SU-DHL-6 (cell line): ENCODE measurements at regions not wholly inside any gene's neighbourhood (a gene's known extent, or its start where the extent isn't known, plus 50 kb on each side); places are given as distances from the start of the nearest gene placed in this dataset.

ENCODE experiments used
- H2AFZ ChIP-seq: fragments of 200-600 bp; sonication (generic); 2 replicates; pipeline ENCODE4 v1.6.1; 2014; ENCODE audit warnings: low read depth, mild to moderate bottlenecking, moderate library complexity, mixed read lengths, antibody characterized with exemption, low read length; ENCODE audit not compliant: severe bottlenecking
- H3F3A ChIP-seq: fragments of 200-600 bp; shearing (Covaris generic); 2 replicates; pipeline ENCODE4 v1.6.0; 2016; ENCODE audit warnings: antibody characterized with exemption, mild to moderate bottlenecking; ENCODE audit not compliant: insufficient read depth
- H3K27ac ChIP-seq: fragments of 200-600 bp; sonication (generic); 2 replicates; pipeline ENCODE4 v1.5.1; 2016; ENCODE audit warnings: low read depth, mild to moderate bottlenecking, low read length, moderate library complexity, mixed read lengths
- H3K27me3 ChIP-seq: fragments of 200-600 bp; sonication (generic), shearing (Covaris generic); 2 replicates; pipeline ENCODE4 v1.6.0; 2014; ENCODE audit warnings: mild to moderate bottlenecking, low read length
- H3K36me3 ChIP-seq: fragments of 200-600 bp; sonication (generic); 2 replicates; pipeline ENCODE4 v1.6.1; 2014; ENCODE audit warnings: mild to moderate bottlenecking, low read length, mixed read lengths
- H3K4me2 ChIP-seq: fragments of 300-600, 200-600 bp; shearing (Covaris generic), sonication (generic); 2 replicates; pipeline ENCODE4 v1.6.0; 2014; ENCODE audit warnings: low read length, low read depth, mild to moderate bottlenecking; ENCODE audit not compliant: poor library complexity, severe bottlenecking
- H3K4me3 ChIP-seq: fragments of 200-600 bp; sonication (generic); 2 replicates; pipeline ENCODE4 v1.5.1; 2014; ENCODE audit warnings: antibody characterized with exemption, low read length, mild to moderate bottlenecking, mixed read lengths; ENCODE audit not compliant: insufficient read depth, poor library complexity, severe bottlenecking
- H3K79me2 ChIP-seq: fragments of 200-600 bp; sonication (generic); 2 replicates; pipeline ENCODE4 v1.6.1; 2014; ENCODE audit warnings: mild to moderate bottlenecking, low read length, moderate library complexity; ENCODE audit not compliant: insufficient read depth
- H3K9ac ChIP-seq: fragments of 200-600 bp; sonication (generic); 2 replicates; pipeline ENCODE4 v1.7.0; 2014; ENCODE audit warnings: mild to moderate bottlenecking, low read length
- H3K9me2 ChIP-seq: fragments of 200-600 bp; sonication (generic); replicated peaks from 2 replicates; pipeline ENCODE4 v1.6.1; 2014; ENCODE audit warnings: low read length; ENCODE audit not compliant: insufficient read depth
- H3K9me3 ChIP-seq: fragments of 200-600 bp; sonication (generic); 2 replicates; pipeline ENCODE4 v1.6.1; 2014; ENCODE audit warnings: low read length, mixed read lengths; ENCODE audit not compliant: insufficient read depth
- H4K20me1 ChIP-seq: fragments of 200-600 bp; sonication (generic); 2 replicates; pipeline ENCODE4 v1.6.1; 2014; ENCODE audit warnings: low read depth, mild to moderate bottlenecking, antibody characterized with exemption, low read length, moderate library complexity, mixed read lengths
- CTCF ChIP-seq: fragments of 200-600 bp; sonication (generic); IDR thresholded peaks from one replicate; pipeline ENCODE4 v1.5.1; 2017; ENCODE audit warnings: antibody characterized with exemption, mild to moderate bottlenecking, low read length, moderate library complexity; ENCODE audit not compliant: insufficient read depth, poor library complexity, severe bottlenecking
- EZH2phosphoT487 ChIP-seq: fragments of 200-600 bp; sonication (generic), shearing (Covaris generic); conservative IDR thresholded peaks from 2 replicates; pipeline ENCODE4 v1.6.1; 2018; ENCODE audit warnings: mild to moderate bottlenecking, antibody characterized with exemption, low read length, moderate library complexity, mixed read lengths

GRCh38 chr10:23779301-23779700 is 340.4 kb downstream of the OTUD1 start:
- no peak overlapping the region for H3K27ac ChIP-seq
- no peaks in the 10 kb centered on the region for H3K79me2 ChIP-seq
- no peak overlapping the region for H3K4me3 ChIP-seq
- TF ChIP-seq CTCF (no peak), EZH2phosphoT487 (no peak)
- no peaks in the 10 kb centered on the region for H3K9me3 ChIP-seq
- no peak overlapping the region for H2AFZ ChIP-seq
- H3K4me2 ChIP-seq, result no peak overlapping the region
- H3K9me2 ChIP-seq, result no peaks in the 10 kb centered on the region
- H3K9ac ChIP-seq, result no peak overlapping the region
- no peaks in the 10 kb centered on the region for H3F3A ChIP-seq
- no peaks in the 10 kb centered on the region for H3K36me3 ChIP-seq
- no peaks in the 10 kb centered on the region for H3K27me3 ChIP-seq
- no peaks in the 10 kb centered on the region for H4K20me1 ChIP-seq

- Histone ChIP-seq H3K4me2 (no peak overlapping the region), H4K20me1 (no peaks in the 10 kb centered on the region), H2AFZ (no peak overlapping the region), H3K4me3 (no peak overlapping the region), H3K27ac (no peak overlapping the region), H3K36me3 (no peaks in the 10 kb centered on the region), H3K27me3 (no peaks in the 10 kb centered on the region), H3K9me2 (no peaks in the 10 kb centered on the region), H3F3A (no peaks in the 10 kb centered on the region), H3K79me2 (no peaks in the 10 kb centered on the region), H3K9me3 (no peaks in the 10 kb centered on the region), H3K9ac (no peak overlapping the region)
- no peak for TF ChIP-seq EZH2phosphoT487
- no peak for TF ChIP-seq CTCF
These were observed 341.5 kb downstream of the OTUD1 start for GRCh38 chr10:23780331-23780730.

- TF ChIP-seq CTCF (no peak), EZH2phosphoT487 (no peak)
- no peaks in the 10 kb centered on the region for H4K20me1 ChIP-seq
- H3K9me3 ChIP-seq, result no peaks in the 10 kb centered on the region
- H3K27ac ChIP-seq, result no peak overlapping the region
- no peak overlapping the region for H3K9ac ChIP-seq
- no peaks in the 10 kb centered on the region for H3K36me3 ChIP-seq
- H3F3A ChIP-seq, result no peaks in the 10 kb centered on the region
- H3K4me3 ChIP-seq, result no peak overlapping the region
- H3K4me2 ChIP-seq, result no peak overlapping the region
- H3K9me2 ChIP-seq, result no peaks in the 10 kb centered on the region
- H3K27me3 ChIP-seq, result no peaks in the 10 kb centered on the region
- no peaks in the 10 kb centered on the region for H3K79me2 ChIP-seq
- H2AFZ ChIP-seq, result no peak overlapping the region
These were observed 347.7 kb downstream of the OTUD1 start for GRCh38 chr10:23786594-23786993.
